HG02571 (cell line): ENCODE measurements at regions not wholly inside any gene's neighbourhood (a gene's known extent, or its start where the extent isn't known, plus 50 kb on each side); places are given as distances from the start of the nearest gene placed in this dataset.
A peak's percentile ranks its signal among the peaks of the same experiment; 100 is the strongest.

ENCODE experiments used
- ATAC-seq: cut with Tn5 transposase; IDR thresholded peaks from one replicate; pipeline ENCODE4 v1.9.1; 2021; ENCODE audit warnings: mild to moderate bottlenecking, moderate library complexity; ENCODE audit not compliant: unreplicated experiment

DNA sequence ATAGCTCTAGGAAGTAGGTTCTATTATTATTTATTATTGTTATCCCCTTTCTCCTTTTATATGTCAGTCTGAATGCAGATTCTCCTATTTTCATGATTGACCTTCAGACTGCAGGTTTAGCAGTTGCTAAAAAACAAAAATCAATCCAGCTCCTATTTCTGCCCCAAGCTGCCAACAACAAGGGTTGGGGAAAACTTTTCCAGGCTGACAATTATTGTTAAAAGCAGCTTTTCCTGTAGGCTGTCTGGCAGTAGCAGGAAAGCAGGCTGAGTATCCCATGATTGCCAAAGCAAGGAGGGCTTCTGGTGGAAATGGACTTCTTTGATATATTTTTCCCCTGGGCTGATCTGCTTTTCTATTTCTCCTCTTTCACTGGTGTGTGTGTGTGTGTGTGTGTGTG is 78.0 kb upstream of the CTLA4 start:
- ATAC-seq = no peak

DNA sequence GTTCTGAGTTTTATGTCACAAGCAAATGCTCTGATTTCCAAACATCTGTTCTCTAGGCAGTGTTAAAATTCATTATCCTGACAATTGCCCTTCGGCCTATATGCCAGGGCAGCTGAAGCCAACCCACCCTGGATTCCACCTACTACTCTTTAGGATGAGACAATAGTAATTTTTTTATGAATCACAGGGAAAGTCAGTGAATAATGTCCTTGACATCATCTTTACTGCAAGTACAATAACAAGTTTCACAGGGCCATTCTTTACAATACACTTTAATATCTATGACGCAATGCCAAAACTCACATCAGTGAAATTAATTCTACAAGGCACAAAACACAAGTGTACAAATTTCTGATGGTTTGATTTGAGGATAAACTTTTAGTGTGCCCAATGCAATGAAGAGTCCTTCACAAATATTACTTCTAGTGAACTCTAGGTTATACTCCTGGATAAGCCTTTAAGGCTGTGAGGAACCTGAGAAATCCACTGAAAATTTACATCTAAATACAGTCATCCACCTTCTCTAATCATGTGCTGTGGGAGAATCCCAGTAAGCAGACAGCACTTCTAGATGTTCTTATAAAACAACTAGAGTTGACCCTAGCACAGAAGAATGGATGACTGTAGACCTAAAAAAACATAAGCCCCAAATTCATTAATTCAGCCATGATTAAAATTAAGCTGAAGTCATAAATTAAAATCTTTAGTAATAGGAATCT is 77.3 kb upstream of the CTLA4 start:
- ATAC-seq = no peak

- ATAC-seq = no peak
These were observed 71.1 kb upstream of the CTLA4 start for GRCh38 chr2:203796248-203797010.

DNA sequence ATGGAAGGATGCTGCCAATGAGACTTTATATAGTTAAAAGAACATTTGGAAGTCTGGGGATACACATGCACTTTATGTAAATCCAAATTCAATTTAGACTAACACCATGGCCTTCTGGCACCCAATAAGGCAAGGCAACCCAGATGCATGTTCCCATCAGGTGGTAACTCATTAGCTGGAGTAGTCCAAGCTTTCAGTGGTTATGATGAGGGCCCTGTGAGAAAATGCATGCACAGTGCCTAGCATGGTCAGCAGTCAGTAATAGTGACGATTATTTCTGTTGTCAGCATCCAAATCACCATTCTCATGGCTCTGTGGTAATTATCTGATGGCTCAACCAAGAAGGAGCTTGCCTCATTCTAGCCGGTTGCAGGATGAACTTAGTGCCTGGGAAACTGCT is 70.3 kb upstream of the CTLA4 start:
- ATAC-seq = no peak

GRCh38 chr2:203797712-203798111 is 69.9 kb upstream of the CTLA4 start:
- ATAC-seq = no peak

DNA sequence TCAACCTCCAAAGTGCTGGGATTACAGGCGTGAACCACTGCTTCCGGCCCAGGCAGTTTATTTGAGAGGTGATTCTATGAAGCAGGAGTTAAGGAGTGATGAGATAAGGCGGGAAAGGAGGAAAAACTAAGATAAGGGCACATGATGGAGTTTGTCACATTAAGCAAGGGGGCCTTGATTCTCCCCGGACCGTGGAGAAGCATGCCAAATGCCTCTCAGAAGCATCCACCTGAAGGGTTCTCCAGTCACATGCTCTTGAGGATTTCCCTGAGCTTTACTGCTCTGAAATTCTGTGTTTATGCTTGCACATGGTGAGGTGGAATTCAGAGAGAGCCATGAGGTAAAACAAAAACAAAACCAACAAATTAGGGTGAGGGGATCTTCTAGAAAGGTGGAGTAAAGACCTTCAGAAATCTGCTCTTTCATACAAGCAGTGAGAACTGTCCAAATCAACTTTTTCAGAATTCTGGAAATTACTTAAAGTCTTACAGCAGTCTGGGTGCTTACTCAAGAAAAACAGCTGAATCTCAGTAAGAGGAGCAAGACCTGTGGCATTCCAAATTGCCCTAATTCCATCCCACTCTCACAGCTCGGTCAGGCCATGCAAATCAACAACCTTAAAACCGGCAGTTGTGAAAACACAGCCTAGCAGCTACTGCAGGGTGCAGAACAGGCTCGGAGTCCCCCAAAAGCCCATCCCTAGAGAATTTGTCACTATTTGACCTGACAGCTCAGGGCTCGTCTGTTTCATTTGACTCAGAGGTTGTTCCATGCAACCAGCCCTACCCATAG is 69.1 kb upstream of the CTLA4 start:
- ATAC-seq = peak; percentile 36

DNA sequence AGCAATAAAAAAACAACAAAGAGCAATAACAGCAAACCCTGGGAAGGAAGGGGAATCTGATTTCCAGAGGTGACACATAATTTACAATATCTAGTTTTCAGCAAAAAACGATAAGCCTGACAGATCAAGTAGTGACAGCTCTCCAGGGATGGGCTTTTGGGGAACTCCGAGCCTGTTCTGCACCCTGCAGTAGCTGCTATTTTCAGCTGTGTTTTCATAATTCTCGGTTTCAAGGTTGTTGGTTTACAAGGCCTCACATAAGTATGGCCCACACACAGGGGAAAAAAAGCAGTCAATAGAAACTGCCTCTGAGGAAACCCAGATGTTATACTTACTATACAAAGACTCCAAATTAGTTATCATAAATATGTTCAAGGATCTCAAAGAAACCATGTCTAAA is 67.7 kb upstream of the CTLA4 start:
- ATAC-seq = peak; percentile 91

DNA sequence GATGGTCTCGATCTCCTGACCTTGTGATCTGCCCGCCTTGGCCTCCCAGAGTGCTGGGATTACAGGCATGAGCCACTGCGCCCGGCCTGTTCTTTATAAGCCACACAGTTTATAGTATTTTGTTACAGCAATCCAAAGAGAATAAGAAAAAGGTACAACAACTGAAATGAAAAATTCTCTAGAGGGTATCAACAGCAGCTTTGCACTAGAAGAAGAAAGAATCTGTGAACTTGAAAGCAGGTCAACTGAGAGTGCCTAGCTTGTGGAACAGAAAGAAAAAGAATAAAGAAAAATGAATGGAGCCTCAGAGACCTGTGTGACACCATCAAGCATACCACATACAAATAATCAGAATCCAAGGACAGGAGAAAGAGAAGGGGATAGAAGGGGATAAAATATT is 66.8 kb upstream of the CTLA4 start:
- ATAC-seq = no peak

DNA sequence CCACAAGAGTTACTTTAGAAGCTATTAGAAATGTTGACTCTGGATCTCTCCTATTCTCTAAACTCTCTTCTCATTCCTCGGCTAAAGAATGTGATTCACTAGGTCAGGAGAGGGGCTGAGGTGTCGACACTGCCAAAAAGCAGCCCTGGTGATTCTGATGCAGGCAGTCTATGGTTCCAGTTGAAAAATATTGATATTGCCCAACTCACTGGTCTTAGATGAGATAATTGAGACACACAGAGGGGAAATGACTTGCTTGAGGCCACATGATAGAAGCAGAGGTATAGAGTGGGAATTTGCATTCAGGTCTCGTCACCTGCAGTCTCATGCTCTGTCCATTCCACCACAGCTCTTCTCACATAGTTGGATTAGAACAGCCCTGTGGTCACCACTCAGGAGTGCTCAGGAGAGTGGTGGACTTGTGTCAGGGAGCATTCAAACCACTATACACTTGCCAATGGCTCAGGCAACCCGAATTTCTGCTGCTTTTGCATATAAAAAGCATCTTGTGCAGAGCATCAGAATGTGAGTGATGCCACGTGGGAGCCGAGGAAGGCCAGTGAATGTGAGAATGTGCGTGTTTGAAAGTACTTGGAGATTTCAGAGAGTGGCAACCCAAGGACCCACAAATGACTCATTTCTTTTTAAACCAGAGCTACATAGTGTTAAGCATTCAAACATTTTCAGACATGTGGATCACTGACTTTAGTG is 65.1 kb upstream of the CTLA4 start:
- no peak for ATAC-seq

DNA sequence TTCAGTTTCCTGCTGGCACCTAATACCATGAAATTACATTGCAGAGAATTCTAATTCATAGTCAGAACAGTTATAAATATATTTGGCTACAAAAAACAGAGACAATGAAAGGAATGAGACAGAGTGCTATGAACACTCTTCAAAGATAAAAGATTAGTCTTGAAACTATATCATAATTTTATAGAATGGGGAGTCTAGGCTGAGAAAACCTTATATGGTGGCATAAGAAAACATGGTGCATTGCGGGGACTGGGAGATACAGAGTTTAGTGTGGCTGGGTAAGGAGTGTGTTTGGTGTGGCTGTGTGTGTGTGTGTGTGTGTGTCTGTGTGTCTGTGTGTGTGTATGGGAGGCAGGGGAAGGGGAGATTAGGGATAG is 64.5 kb upstream of the CTLA4 start:
- ATAC-seq = no peak

- no peak for ATAC-seq
These were observed 63.5 kb upstream of the CTLA4 start for GRCh38 chr2:203804070-203804469.

DNA sequence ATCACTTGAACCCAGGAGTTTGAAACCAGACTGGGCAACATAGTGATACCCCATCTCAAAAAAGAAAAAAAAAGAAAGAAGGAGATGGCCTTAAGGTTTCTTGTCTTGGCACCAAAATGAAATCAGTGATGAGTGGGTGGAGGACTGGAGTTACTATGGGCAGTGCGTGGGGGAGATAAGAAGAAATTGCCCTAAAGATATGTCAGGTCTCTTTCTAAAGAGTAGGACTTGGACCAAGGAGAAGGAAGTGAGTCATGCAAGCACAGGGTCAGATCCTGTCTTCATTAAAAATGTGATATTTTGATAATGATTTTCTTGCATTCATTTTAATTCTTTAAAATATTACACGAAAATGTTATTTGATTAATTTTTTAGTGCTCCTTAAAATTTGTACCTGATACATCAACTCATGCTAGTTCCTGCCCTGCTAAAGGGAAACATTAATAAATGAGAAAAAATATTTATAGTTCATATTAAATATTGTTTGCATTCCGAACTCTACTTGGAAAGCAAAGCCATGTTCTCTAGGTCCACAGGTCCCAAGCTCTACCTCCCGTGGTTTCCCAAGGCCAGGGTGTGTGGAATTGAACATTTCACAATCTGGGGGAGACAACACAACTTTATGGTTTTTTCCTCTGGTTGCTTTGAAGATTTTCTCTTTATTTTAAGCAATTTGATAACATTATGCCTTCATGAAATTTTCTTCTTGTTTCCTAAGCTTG is 62.6 kb upstream of the CTLA4 start:
- no peak for ATAC-seq

DNA sequence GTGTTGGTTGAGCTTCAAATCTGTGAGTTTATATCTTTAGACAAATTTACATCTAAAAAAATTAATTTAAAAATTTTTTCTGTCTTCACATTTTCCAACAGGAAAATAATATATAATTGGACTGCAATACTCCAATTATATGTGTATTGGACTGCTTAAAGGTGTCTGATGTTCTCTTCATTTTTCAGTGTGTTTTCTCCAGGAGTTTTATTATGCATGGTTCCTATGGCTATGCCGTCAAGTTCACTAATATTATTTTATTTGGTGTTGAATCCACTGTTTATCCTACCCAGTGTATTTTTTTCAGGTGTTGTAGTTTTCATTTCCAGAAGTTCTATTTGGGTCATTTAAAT is 62.1 kb upstream of the CTLA4 start:
- ATAC-seq = no peak

DNA sequence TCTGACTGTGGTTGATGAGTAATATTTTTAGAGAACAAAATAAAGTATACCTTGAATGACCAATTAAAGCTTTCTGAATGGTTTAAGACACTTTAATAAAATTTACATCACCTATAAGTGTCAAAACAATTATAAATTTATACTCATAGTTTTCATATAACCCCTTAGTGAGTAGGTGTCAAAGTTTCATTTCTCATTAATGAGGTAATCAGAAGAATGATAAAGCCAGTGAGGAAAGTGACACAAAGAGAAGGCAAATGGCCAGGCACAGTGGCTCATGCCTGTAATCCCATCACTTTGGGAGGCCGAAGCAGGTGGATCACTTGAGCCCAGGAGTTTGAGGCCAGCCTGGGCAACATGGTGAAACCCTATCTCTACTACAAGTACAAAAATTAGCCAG is 60.8 kb upstream of the CTLA4 start:
- ATAC-seq = no peak

DNA sequence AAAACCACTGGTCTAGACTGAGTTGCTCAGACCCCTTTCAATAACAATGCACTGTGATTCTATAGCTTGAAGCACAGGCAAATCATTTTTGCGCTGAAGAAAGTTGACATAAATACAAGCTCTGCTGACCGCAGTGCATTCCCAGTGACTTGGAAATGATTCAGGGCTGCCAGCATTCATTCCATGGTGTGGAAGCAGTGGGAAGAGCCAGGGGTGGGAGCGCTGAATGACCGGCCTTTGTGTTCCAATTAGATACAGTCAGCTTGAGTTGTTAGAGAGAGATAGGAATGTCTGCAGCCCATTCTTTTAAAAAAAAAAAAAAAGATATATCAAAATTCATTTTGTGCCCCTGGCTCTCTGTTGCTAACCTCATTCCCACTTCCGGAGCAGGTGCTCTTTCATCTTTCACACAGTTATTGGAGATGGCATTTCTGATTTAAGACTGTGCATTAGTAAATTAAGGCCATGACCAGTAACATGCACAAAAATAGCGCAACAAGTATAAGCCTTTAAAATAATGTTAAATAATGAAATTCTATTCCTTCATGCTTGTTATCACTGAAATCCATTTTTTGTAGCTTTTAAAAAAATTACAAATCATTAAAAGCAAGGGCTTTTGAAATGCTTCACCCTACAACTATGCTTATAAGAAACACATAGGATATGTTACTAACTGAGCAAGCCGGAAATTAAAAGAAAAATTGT is 59.4 kb upstream of the CTLA4 start:
- no peak for ATAC-seq

DNA sequence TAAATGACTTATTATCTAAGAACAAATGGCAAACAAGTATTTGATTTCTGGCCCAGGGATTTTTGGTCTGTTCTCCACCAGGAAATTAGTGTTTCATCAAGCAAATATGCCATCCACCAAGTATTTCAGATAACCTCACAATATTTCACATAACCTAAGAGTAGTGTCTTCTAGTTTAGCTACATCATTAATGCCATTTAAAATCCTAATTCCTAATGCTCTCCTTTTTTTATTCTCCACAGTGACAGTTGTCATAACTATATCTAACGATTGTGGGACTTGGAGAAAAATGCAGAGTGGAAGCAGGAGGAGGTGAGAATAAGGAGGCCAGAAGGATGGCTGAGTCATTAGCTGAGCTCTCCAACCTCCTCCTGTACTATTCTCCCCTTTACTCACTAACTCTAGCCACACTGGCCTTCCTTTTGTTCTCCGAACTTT is 58.5 kb upstream of the CTLA4 start:
- ATAC-seq = no peak

DNA sequence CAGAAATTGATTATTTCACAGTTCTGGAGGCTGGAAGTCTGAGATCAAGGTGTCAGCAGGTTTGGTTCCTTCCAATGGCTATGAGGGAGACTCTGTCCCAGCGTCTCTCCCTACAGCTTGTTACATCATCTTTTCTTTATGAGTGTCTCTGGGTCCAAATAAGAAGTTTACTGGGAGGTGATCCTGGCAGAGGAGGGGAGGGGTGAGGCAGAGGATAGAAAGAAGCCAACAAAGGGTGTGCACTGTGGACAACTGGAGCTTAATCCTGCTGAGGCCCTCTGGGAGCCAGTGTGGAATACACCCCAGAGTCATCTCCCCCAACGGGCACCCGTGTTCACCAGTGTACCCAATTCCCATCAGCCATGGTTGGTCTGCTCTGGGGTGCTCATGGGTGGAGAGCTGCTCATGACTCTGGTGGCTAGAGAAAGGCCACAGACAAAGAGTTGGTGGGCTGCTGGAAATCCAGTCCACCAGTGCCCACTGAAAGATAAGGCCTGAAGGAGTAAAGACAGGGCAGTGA is 57.5 kb upstream of the CTLA4 start:
- ATAC-seq = no peak

- no peak for ATAC-seq
These were observed 55.9 kb upstream of the CTLA4 start for GRCh38 chr2:203811491-203812221.
